NCI-H128 (cell line): ENCODE measurements at regions not wholly inside any gene's neighbourhood (a gene's known extent, or its start where the extent isn't known, plus 50 kb on each side); places are given as distances from the start of the nearest gene placed in this dataset.

Experiments used
- DNase-seq: peaks from one replicate; lab custom pipeline; 2025; ENCODE audit not compliant: unreplicated experiment; lab: John Stamatoyannopoulos, UW

DNA sequence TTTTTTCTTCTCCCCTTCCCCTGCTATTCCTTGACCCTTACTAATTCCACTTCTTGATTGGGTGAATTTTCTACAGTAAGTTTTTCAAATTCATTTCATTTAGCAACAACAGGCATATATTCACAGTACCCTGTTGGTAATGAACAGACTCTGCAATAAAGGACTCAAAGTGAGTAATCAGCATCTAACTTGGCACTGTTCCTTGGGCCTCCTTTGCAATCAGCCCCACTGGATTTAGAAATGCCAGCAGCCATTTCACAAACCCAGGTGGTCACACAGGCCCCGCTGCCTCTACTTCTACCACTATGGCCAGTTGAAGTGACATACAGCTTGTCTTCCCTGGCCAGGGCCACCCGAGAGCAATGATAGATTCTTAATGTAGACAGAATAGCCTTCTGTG lies 113.8 kb downstream of the CYB561 start:
- DNase-seq, result no peak

DNA sequence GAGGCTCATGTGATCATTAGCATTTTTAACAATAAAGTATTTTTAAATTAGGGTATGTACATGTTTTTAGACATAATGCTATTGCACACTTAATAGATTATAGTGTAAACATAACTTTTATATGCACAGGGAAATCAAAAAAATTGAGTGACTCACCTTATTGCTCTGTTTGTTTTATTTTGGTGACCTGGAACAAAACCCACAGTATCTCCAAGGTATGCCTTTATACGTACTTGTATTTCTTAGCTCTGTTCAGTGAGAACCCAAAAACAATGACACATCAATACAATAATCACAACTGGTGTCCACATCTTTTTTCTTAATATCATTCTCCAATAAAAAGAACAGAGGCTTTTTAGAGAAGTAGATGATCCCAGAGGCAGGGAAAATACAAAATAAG lies 112.2 kb downstream of the CYB561 start:
- no peak for DNase-seq

DNA sequence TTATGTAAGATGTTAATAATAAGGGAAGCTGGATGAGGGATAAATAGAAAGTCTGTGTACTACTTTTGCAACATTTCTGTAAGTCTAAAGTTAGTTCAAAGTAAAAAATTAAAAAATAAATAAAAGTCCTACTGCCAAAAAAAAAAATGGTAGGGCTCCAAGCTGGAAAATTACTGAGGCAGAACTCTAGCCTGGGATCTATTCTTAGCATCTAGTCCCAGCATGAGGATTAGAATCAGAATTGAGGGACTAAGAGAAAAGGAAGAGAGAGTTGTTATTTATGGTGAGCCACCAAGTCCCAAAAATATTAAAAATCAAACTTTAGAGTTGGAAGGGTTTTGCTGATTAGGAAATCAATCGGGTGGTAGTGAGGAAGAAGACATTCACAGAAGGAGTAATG lies 110.3 kb downstream of the CYB561 start:
- DNase-seq, result no peak

DNA sequence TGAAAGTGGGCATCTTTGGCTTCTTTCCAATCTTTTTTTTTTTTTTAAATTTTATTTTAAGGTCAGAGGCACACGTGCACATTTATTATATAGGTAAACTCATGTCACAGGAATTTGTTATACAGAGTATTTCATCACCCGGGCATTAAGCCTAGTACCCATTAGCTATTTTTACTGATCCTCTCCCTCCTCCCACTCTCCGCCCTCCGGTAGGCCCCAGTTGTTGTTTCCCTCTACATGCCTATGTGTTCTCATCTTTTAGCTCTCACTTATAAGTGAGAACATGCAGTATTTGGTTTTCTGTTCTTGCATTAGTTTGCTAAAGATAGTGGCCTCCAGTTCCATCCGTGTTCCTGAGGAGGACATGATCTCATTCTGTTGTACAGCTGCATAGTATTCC lies 108.5 kb downstream of the CYB561 start:
- DNase-seq, result no peak

DNA sequence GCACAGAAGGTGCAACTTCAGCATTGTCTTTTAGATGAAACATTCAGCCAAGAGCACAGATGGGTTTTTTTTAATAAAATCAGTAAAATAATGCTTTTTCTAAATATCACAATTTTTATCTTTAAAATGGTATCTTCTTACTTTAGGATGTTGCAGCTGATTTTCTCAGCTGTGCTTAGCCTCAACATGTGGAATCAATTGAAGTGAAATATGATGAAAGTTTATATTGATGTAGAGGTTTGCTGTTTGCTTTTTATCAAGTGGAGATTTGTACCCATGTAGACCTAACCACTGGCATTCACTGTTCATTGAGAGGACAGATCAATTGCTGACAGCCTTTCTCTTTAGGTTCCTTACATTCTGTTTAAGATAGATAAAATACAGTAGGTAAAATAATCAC lies 107.8 kb downstream of the CYB561 start:
- no peak for DNase-seq

DNA sequence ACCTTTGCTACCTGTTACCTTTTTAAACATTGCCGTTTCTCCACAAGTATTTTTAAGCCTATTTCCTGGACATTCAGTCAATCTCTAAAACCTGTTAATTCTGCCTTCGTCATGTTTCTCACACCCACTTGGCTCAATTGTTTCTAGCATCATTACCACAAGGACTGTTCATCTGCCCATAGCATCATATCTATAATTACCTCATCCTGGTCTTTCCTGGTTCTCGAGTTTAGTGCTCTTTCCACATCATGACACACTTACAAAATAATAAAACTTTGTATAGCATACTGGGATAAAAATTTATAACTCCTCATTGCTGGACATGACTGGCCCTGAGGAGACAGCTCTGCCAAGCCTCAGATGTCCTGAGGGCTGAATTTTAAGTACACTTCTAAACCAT lies 104.8 kb downstream of the CYB561 start:
- no peak for DNase-seq

DNA sequence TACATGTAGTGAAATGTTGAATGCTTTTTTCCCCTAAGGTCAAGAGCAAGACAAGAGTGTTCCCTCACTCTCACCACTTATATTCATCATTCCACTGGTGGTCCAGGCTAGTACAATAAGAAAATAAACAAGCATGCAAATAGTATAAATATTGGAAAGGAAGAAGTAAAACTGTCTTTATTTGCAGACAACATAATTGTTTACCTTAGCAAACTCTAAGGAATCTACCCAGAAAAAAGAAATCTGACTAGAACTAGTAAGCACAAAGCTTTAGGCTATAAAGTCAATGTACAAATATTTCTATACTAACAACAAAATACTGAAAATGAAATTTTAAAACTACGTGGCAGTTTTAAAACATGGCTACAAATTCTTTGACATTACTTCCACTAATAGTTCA lies 101.7 kb downstream of the CYB561 start:
- DNase-seq, result no peak

DNA sequence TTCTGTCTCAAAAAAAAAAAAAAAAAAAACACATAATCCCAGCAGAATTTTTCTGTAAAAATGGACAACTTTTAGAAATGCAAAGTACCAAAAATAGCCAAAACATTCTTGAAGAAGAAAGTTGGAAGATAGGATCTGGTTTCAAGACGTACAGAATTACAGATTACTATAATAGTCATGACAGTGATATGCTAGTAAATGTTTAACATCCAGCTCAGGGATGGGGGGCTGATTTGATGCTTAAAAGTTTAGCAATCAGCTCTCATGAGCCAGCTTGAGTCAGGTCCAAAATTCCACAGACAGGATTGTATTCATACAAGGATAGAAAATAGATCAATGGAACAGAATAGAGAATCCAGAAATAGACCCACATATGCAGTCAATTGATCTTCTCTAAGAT lies 100.5 kb downstream of the CYB561 start:
- DNase-seq, result no peak

DNA sequence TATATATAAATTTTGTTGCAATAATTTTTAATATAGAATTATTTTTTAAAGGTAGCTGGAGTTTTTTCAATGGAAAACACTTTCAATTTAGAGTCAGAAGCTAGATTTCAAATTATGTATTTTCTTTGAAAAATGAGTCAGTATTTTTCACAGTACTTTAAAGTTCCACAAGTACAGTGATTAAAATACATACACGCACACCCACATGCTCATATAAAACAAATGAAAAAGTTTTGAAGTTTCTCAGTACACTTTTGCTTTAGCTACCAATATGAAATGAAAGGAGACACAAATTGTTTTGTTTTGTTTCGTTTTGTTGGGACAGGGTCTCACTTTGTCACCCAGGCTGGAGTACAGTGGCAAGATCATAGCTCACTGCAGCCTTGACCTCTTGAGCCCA lies 98.6 kb downstream of the CYB561 start:
- DNase-seq, result no peak

DNA sequence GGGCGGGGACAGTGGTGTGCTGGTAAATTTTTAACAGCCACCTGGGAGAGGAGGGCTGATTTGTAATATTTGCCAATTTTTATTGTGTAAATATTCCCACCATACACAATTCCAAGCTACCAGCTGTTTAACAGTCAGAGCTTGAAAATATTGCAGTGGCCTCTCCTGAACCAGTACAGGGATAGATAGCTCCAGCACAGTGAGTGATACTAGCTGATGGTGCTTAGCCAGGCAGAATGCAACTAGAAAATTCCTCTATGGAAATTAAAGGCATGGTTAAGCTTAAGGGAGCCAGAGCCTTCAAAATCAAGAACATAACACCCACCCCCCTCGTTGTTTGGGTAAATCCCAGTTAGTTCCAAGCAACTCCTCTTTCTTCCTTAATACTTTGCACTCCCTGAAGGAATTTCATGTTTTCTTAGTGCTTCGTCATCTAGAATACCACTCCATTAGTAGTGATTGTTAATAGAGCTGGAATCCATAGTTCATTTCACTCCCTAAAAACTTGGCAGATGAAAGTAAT lies 96.6 kb downstream of the CYB561 start:
- DNase-seq, result no peak

DNA sequence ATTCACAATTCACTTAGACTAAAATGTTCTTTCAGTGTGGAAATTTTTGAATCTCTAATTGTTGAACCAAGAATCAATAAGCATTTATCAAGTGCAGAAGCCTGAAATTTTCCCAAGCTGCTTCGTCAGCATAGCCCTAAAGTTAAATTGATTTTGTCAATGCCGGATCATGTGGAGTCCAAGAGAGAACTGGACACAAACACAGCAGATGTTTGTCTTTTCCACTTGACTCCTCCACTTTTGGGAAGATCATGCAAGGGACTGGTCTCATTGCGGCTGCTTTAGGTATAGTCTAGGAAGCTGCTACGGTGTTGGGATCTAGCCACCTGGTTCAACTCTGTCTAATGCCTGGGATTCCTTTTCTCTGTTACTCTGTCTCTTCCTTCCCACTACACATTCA lies 95.7 kb downstream of the CYB561 start:
- no peak for DNase-seq

DNA sequence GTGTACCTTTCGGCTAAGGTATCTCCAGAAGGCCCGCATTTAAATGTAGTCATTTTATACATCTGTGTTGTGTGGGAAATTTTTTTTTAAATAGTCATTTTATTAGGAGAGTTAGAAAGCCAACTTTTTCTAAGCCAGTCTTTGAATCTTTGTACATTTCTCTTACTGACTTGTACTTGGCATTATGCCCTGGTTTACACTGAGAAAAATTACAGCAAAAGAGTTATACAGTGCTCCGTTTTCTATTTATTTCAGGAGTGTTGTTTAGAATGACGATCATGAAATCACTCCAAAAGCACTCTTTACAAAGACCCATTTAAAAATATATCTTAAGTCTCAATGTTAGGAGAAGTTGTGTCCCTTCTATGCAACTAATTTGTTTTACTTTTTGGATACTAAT lies 91.8 kb downstream of the CYB561 start:
- DNase-seq, result no peak

DNA sequence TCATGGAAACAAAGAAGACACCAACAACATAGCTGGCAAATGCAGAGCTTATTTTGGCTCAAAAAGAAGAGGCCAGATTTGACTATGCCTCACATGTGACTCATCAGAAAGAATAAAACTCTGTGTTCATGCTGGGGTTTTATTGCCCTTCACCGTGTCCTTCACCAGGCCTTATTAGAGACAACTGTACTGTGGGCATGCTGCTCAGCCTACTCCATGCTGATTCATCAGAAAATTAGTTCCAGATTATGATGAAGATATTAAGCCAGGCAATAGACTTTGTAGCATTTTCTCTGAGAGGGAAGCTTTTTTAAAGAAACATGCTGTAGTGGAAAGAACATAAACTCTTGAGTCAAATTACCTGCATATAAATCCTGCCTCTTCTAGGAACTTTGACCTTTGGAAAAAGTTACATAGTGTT lies 89.8 kb downstream of the CYB561 start:
- DNase-seq, result no peak

DNA sequence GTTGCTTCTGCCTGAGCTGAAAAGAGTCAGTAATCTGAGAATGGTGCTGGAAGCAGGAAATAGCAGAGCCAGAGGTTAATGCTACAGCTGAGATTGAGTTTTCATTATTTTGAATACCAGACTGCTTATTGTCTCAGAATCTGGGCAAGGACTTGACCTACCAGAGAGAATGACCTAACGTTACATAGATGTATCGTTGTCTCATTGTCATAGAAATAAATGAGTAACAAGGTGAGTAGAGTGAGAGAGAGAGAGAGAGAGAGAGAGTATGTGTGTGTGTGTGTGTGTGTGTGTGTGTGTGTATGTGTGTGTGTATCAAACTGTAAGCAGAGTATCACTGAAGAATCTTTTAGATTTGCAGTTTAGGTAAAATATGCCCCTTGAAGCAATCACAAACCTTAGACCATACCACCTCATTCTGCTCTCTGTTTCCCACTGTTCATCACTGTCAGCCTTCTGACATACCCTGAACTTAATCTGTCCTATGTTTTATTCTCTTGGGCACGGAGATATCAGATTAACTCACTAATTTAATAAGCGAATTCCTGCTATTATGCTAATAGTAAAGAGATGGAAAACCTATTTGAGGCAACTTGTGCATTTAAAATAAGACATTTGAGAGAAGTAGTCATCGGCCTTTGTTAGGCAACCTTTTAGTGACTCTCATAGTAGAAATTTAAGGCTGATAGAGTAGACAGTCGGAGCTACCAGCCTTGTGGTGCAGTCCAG lies 87.8 kb downstream of the CYB561 start:
- DNase-seq, result no peak

DNA sequence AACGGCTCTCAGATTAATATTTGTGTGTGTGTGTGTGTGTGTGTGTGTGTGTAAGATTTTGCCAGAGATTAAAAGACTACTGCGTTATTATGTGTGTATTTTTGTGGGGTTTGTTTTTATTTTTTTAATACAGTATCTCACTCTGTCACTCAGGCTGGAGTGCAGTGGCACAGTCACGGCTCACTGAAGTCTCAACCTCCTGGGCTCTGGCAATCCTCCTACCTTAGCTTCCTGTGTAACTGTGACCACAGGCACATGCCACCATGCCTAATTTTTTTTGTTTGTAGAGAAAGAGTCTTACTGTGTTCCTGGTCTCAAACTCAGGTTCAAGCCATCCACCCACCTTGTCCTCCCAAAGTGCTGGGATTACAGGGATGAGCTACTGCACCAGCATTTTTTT lies 87.2 kb downstream of the CYB561 start:
- DNase-seq, result no peak

DNA sequence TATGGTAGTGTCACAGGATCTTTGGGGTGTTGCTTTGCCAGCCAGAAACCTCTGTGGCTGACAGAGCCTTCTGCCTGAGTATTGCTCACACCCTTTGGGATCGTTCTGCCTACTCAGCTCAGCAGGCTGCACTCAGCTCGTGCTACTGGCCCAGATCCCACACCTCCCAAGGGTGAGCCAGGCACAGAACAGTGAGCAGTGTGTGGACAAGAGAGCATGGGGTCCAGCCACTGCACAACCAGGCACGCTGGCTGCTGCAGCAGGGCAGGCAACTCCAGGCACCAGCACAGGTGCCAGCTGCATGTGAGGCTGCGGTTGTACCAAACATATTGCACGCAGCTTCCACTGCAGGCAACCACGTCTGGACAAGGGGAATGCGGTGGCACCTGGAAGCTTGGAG lies 84.9 kb downstream of the CYB561 start:
- DNase-seq, result no peak

DNA sequence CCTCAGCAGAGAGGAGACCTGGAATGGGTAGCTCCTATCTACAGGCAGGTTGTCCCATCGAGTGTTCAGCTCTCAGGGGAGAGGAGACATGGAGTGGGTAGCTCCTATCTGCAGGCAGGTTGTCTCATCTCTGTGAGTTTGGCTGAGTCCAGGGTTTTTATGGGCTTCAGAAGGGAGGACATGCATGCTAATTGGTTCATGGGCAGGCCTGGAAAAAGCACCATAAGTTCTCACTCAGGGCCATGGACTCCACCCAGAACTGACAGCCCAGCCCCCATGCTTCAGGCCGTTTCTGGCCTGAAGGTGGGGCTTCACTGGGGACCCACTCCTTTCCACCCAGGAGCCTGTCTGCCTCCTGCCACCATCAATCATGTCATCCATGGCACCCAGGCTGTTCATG lies 84.0 kb downstream of the CYB561 start:
- no peak for DNase-seq

DNA sequence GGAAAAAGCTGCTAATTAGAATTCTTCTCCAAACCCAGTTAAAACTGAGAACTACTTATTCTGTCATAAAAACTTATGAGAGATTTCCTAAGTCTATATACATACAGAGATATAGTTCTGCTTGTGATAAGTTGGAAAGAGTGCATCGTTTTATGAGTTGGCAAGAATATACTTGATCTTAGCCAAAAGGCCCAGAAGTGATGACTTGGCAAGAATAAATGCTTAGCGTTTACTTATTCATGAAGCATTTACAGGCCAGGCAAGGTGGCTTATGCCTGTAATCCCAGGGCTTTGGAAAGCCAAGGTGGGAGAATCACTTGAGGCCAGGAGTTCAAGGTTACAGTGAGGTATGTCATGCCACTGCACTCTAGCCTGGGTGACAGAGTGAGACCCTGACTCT lies 81.7 kb downstream of the CYB561 start:
- no peak for DNase-seq

DNA sequence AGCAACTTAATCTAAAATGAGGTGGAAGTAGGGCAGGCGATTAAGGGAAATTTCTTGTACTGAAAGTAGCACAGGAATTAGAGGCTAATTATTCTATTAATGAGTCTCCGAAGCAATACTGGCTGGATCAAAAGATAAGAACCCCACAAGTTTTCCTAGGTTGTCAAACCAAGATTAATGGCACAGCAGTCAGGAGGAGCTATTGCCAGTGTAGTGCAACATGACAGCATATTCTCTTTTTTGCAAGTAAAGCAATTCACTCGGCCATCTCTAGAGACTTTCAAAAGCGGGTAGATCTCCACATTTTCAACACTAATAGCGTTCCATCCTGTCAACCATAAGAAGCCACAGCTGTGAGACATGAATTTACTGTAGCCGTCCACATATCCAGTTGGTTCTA lies 81.2 kb downstream of the CYB561 start:
- no peak for DNase-seq

DNA sequence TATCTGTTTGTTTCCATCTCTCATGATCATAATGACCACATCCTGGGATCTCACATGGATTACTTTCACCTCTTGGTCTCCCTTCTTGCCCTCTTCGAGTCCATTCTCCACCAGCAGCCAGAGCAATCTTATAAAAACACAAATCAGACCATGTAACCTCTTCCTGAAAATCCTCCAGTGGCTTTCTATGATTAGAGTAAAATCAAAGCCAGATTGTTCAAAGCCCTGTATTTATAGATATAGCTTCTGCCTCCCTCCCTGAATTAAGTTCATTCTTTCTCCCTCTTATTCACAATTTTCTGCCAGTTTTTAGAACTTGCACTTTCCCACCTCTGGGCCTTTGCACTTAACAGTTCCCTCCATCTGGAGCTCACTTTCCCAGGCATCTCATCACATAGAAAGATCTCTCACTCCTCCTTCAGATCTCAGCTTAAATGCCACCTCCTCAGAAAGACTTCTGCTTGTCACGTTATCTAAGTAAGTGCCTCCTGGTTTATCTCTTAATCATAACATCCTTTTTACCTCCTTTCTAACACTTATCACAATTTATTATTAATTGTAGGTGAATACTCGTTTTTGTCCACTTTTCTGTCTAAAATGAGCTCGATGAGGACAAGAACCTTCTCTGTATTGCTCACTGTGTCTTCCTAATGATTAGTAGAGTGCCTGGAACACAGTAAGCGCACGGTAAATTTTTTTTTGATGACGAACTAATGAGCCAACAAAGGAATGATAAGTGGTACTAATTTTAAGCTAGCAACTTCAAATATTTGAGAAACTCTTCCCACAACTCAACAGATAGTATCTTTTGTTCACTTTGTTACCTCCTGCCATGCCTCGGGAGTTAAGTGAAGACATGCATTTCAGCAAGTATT lies 80.5 kb downstream of the CYB561 start:
- DNase-seq, result no peak

DNA sequence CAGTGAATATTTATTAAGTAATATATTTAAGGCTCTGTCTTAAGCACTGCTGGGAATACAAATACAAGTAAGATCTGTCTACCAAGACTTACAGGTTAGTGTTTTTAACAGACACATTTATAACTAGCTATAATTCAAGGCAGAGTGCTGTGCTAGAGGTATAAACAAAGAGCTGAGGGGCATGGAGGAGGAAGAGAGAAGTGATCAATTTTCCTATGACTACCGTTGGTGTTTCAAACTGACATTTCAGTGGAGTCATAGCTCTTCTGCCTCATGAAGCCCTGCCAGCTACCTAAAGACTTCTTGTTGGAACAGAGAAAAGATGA lies 79.9 kb downstream of the CYB561 start:
- DNase-seq, result no peak

DNA sequence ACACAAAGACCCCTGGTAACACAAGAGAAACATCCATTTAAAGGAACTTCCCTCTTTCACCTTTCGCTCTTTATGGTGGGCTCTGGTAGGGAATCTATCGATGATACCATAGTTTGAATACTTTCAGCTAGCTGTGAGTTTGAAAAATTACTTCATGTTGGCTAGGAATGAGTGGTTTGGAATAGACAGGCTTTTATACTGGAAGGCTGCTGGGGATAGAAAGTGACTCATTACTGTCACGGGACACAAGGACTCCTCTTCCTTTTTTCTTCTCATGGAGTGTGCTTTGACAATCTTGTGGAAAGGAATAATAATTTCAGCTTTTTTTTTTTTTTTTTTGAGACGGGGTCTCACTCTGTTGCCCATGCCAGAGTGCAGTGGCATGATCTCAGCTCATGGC lies 76.9 kb downstream of the CYB561 start:
- DNase-seq, result no peak

DNA sequence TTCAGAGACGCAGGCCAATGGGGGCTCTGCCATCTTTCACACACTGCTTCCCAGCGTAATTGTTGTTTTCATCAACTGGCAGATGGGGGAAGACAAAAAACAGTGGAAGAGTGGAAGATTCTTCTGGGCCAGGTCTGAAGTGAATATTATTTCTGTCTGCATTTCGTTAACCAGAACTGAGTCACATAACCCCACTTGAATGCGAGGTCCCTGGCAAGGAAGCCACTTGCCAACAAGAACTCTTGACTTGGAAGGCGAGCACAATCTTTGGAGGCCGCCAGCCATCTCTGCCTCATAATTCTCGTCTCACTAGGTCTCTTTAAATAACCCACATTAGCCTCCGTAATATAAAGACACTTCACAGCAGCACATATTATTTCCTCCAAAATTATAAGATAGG lies 75.4 kb downstream of the CYB561 start:
- DNase-seq, result no peak
